ENCODE measurements at regions not wholly inside any gene's neighbourhood (a gene's known extent, or its start where the extent isn't known, plus 50 kb on each side); places are given as distances from the start of the nearest gene placed in this dataset.

DNA sequence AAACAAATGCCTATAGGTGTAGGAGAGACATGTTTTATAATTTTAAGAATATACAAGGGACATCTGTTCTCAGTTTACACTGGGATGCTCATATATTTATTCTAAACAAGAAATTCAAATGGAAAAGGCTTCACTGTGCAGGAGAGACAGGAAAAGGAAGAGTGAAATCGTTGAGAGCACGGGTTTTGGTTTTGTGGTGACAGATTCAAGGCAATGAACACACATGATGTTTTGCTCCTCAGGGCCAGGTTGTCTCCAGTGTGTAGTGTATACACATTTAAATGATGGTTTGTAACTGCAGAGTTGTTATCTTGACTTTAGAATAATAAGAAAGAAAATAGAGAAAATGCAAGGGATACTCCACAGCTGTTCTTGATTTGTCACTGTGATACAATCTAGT is 73.7 kb downstream of the S1PR1 start:
- DNase-seq, result peak in 1 of 5 donors; percentile 7
- Histone ChIP-seq H3K27me3 (ENCODE audit: control insufficient read depth, insufficient read depth, low read length) (no peaks in the 10 kb centered on the region), H3K4me3 (ENCODE audit: low read length in 3 of 3) (no peak overlapping the region), H3K4me1 (ENCODE audit: control insufficient read depth in 2 of 3, insufficient read depth in 2 of 3, low read depth in 1 of 3, low read length in 3 of 3) (peaks cover 0 to 5% (median 0%) of the 10 kb centered on the region in 3 donors), H3K36me3 (ENCODE audit: control insufficient read depth in 2 of 3, insufficient read depth in 3 of 3, low read length in 3 of 3) (no peaks in the 10 kb centered on the region), H3K9ac (ENCODE audit: low read length in 3 of 3) (no peak overlapping the region), H3K27ac (ENCODE audit: low read depth in 2 of 2, low read length in 2 of 2) (no peak overlapping the region), H3K9me3 (ENCODE audit: control insufficient read depth in 2 of 3, insufficient read depth in 1 of 3, low read length in 3 of 3) (no peaks in the 10 kb centered on the region)
- TF ChIP-seq, protein P1, sequence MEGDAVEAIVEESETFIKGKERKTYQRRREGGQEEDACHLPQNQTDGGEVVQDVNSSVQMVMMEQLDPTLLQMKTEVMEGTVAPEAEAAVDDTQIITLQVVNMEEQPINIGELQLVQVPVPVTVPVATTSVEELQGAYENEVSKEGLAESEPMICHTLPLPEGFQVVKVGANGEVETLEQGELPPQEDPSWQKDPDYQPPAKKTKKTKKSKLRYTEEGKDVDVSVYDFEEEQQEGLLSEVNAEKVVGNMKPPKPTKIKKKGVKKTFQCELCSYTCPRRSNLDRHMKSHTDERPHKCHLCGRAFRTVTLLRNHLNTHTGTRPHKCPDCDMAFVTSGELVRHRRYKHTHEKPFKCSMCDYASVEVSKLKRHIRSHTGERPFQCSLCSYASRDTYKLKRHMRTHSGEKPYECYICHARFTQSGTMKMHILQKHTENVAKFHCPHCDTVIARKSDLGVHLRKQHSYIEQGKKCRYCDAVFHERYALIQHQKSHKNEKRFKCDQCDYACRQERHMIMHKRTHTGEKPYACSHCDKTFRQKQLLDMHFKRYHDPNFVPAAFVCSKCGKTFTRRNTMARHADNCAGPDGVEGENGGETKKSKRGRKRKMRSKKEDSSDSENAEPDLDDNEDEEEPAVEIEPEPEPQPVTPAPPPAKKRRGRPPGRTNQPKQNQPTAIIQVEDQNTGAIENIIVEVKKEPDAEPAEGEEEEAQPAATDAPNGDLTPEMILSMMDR (IDR thresholded peaks at IDR 0.05; ENCODE audit: borderline replicate concordance, extremely low read depth, insufficient read depth), result no peak
- no peak for FAIRE-seq
- intact Hi-C loops (cut with DNase I), result no loop called here

DNA sequence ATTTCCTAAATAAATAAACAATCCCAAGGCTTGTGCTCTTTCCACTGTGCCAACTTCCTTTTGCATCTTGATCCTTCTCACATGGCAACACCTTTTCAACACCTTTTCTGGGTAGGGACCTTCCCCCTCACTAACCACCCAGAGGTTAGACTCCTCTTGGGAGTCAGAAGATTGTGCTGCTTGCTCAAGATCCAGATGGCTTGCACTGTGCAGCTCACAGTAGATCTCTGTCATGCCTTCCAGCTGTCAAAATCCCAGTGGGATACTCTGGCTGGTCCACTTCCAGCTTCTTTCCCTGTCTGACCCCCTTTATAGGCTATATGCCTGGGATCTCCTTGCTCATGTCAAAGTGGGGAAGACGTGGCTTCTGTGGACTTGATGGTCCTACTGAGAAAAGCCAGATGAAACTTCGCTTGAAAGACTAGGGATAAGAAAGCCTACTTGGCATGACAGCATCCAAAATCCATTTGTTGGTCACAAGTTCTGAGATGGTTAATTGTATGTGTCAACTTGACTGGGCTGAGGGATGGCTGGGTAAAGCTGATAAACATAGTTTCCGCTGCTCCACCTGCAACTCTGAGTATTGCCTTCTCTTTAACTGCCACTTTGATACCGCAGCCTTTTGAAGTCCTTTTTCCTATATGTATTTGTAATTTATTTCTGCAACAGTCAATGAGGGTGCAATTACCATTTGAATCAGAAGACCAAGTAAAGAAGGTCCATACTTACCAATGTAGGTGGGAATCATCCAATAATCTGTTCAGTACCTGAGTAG is 74.5 kb downstream of the S1PR1 start:
- Histone ChIP-seq H3K4me1 (ENCODE audit: control insufficient read depth in 2 of 3, insufficient read depth in 2 of 3, low read depth in 1 of 3, low read length in 3 of 3) (peaks cover 0 to 5% (median 0%) of the 10 kb centered on the region in 3 donors), H3K27ac (ENCODE audit: low read depth in 2 of 2, low read length in 2 of 2) (no peak overlapping the region), H3K27me3 (ENCODE audit: control insufficient read depth, insufficient read depth, low read length) (no peaks in the 10 kb centered on the region), H3K9ac (ENCODE audit: low read length in 3 of 3) (no peak overlapping the region), H3K36me3 (ENCODE audit: control insufficient read depth in 2 of 3, insufficient read depth in 3 of 3, low read length in 3 of 3) (no peaks in the 10 kb centered on the region), H3K4me3 (ENCODE audit: low read length in 3 of 3) (no peak overlapping the region), H3K9me3 (ENCODE audit: control insufficient read depth in 2 of 3, insufficient read depth in 1 of 3, low read length in 3 of 3) (no peaks in the 10 kb centered on the region)
- FAIRE-seq, result no peak
- TF ChIP-seq, protein P1 (IDR thresholded peaks at IDR 0.05; ENCODE audit: borderline replicate concordance, extremely low read depth, insufficient read depth), result no peak
- intact Hi-C loops (cut with DNase I), result no loop called here
- peak in 1 of 5 donors; percentile 4 for DNase-seq

DNA sequence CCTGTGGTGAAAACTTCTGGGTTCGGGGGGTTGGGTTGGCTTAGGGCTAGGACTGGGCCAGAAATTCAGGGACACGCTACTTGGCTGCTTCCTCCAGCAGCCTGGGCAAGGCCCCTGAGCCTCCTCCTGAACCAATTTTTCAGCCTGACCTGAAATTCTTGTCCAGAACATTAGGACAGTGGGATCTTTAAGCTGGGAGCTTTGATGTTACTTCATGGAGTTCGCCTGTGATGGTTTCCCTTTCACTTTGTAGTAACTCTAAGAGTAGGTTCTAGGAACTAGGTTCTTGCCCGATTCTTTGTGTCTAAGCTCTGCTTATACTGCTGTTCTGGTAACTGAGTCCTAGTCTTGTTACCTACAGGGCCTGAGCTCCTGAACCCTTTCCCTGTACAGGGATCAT is 75.3 kb downstream of the S1PR1 start:
- TF ChIP-seq, protein P1 (IDR thresholded peaks at IDR 0.05; ENCODE audit: borderline replicate concordance, extremely low read depth, insufficient read depth), result no peak
- DNase-seq, result peak in 1 of 5 donors; percentile 2
- intact Hi-C loops (cut with DNase I), result no loop called here
- Histone ChIP-seq H3K9me3 (ENCODE audit: control insufficient read depth in 2 of 3, insufficient read depth in 1 of 3, low read length in 3 of 3) (no peaks in the 10 kb centered on the region), H3K9ac (ENCODE audit: low read length in 3 of 3) (no peak overlapping the region), H3K4me3 (ENCODE audit: low read length in 3 of 3) (no peak overlapping the region), H3K36me3 (ENCODE audit: control insufficient read depth in 2 of 3, insufficient read depth in 3 of 3, low read length in 3 of 3) (no peaks in the 10 kb centered on the region), H3K4me1 (ENCODE audit: control insufficient read depth in 2 of 3, insufficient read depth in 2 of 3, low read depth in 1 of 3, low read length in 3 of 3) (peaks cover 0 to 5% (median 0%) of the 10 kb centered on the region in 3 donors), H3K27me3 (ENCODE audit: control insufficient read depth, insufficient read depth, low read length) (no peaks in the 10 kb centered on the region), H3K27ac (ENCODE audit: low read depth in 2 of 2, low read length in 2 of 2) (no peak overlapping the region)
- no peak for FAIRE-seq
